ENCODE measurements at regions not wholly inside any gene's neighbourhood (a gene's known extent, or its start where the extent isn't known, plus 50 kb on each side); places are given as distances from the start of the nearest gene placed in this dataset.

DNA sequence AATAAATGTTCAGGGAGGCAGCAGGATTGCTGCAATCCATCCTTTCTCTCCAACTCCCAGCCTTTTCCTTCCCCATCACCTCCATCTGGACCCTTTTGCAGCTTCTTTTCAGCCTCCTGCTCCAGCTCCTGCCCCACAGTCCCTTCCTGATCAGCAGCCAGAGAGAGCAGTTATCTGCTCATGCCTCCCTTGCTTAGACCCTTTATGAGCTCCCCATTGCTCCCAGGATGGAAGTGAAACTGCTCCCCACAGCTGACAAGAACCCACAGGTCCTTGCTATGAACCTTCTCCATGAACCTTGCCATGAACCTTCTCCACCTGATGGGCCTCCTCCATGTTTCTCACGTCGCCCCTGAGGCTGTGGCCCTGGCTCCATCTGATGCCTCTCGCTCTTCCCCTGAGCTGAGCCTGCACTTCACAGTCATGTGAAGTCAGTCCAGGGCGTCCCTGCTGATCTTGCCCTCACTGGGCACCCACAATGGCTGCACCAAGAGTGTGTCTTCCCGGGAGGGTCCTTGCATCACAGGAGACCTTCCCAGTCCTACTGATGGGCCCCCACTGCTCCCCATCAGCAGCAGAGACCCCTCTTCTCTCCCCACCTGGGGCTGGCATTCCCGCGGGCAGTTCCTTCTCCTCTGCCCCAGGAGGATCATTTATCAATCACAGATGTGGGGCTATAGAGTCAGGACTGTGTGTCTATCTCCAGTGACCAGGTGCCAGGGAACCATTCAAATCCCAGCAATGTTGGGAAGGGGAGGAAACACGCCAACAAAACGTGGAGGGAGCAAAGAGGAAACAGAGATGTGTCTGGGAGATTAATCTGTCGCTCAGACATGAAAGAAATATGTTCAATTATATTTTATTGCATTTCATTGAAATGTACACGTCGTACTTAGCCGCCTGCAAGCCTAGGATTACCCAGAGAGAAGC, 73.1 kb downstream of the MATN1 start:
- TF ChIP-seq, protein P1, sequence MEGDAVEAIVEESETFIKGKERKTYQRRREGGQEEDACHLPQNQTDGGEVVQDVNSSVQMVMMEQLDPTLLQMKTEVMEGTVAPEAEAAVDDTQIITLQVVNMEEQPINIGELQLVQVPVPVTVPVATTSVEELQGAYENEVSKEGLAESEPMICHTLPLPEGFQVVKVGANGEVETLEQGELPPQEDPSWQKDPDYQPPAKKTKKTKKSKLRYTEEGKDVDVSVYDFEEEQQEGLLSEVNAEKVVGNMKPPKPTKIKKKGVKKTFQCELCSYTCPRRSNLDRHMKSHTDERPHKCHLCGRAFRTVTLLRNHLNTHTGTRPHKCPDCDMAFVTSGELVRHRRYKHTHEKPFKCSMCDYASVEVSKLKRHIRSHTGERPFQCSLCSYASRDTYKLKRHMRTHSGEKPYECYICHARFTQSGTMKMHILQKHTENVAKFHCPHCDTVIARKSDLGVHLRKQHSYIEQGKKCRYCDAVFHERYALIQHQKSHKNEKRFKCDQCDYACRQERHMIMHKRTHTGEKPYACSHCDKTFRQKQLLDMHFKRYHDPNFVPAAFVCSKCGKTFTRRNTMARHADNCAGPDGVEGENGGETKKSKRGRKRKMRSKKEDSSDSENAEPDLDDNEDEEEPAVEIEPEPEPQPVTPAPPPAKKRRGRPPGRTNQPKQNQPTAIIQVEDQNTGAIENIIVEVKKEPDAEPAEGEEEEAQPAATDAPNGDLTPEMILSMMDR (conservative IDR thresholded peaks at IDR 0.05; ENCODE audit: low read length): no peak
- TF ChIP-seq EZH2phosphoT487 (IDR thresholded peaks at IDR 0.05; ENCODE audit: borderline replicate concordance): no peak
